ENCODE measurements at regions not wholly inside any gene's neighbourhood (a gene's known extent, or its start where the extent isn't known, plus 50 kb on each side); places are given as distances from the start of the nearest gene placed in this dataset.

DNA sequence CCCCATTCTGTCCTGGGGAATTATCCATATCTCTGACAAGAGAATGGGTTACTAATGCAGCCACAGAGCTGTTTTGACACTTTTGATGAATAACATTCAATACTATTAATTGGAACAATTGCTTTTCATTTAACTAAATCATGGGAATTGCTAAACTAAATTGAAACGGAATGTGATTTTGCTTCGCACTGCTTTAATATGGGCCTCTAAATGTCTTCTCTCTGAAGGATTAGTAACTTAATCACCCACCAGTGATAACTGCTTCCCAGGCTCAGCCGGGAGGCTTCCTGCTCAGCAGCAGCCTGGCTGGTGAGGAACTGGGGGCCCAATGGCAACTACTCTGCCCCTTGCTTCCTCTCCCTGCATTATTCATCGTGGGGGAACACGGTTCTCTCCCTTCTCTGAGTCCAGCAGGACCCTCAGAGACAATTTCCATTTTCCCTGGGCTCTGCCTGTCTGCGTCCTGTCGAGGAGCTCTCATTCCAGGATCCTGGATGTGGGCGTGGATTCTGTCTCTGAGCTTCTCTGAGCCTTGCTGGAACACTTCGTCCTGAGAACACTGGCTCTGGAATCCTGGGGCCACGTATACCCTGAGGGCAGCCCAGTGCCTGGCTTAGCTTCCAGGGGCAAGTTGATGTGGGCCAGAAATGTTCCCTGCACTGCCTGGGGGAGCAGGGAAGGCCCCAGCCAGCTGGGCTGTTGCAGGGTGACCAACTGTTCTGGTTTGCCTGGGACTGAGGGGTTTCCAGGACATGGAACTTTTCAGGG, 308.9 kb downstream of the DHX35 start:
- no peak for DNase-seq

- no peak for DNase-seq
Measured at GRCh38 chr20:39269493-39270217, 307.5 kb downstream of the DHX35 start.

- DNase-seq = no peak
Measured at GRCh38 chr20:39268981-39269461, 306.9 kb downstream of the DHX35 start.

DNA sequence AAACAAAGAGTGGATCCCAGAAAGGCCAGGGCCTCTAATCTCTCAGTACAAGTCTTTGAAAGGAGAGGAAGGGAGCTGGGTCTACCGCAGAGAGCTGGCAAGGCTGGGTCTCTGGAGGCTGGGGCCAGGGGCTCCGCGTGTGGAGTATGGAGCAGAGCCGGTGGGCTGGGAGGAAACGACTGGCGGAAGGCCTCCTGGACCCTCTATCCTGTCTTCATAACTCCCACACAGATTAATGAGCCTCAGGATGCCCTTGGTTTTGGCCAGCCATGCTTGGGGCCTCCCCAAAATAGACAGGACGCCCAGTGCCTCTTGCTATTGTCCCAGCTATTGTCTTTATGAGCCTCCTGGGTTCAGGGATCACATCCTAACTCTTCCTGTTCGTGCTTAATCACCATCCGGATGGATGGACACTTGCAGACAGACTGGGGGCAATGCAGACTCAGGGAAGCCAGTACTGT, 306.4 kb downstream of the DHX35 start:
- DNase-seq = no peak

GRCh38 chr20:39266989-39267388, 304.8 kb downstream of the DHX35 start:
- DNase-seq = no peak

DNA sequence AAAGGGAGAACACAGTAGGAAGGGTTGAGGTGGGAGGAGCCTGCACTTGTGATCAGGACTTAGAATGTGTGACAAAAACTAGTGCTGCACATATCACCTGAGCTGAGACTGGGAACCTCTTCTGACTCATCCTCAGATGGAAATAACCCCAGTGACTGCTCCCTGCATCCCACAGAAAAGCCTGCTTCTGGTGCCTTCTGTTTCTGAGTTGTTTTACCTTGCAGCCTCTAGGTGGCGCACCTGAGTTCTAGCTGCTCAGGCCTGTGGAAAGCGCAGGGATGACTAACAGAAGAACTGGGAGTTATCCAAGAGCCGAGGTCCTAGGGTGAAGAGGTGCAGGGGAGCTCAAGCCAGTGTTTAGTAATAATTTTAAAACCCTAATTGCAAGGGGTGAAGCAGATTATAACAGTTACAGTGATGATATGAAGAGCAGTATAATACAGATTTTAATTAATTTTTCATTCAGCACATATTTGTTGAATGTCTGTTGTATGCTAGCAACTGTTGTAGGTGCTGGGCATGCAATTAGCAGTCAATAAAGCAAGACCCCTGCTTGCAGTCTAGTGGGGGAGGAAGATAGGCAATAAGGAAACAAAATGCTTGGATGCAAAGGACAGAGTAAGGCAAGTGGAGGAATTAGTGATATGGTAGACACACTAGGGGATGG, 302.5 kb downstream of the DHX35 start:
- no peak for DNase-seq

DNA sequence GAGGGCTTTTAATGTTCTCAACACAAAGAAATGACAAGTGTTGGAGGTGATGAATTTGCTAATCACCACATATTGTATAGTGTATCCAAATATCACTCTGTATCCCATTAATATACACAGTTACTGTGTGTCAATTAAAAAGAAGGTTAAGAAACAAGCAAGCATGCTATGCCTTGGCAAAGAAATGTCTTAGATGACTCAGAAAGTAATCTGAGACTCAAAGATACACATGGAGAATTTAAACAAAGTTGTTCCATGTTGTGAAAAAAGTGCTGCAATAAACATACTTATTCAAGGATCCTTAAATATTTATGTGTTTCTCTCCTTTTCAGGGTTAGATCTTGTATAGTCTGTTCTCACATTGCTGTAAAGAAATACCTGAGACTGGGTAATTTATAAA, 300.9 kb downstream of the DHX35 start:
- no peak for DNase-seq

GRCh38 chr20:39259808-39260207, 297.7 kb downstream of the DHX35 start:
- DNase-seq = no peak

- no peak for DNase-seq
Measured at GRCh38 chr20:39259010-39259803, 297.1 kb downstream of the DHX35 start.

GRCh38 chr20:39258253-39258652, 296.1 kb downstream of the DHX35 start:
- DNase-seq = no peak

- DNase-seq = no peak
Measured at GRCh38 chr20:39253051-39253755, 291.1 kb downstream of the DHX35 start.

DNA sequence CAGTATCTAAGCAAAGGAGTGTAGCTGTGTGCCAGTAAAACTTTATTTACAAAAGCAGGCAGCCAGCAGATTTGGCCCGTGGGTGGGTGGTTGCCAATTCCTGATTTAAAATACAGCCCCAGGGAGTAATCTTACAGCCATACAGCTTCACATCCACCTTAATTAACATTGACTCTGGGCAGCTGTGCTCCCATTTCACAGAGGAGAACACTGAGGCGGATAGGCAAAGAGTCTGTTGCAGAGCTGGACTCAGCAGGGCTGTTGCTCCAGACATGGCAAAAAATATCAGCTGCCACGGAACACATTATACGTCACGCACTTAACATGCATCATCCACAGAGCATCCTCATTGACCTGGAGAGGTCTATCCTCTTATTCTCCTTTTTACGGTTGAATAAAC, 289.9 kb downstream of the DHX35 start:
- no peak for DNase-seq

- DNase-seq = no peak
Measured at GRCh38 chr20:39249798-39250197, 287.7 kb downstream of the DHX35 start.

GRCh38 chr20:39248862-39249485, 286.8 kb downstream of the DHX35 start:
- DNase-seq = no peak

DNA sequence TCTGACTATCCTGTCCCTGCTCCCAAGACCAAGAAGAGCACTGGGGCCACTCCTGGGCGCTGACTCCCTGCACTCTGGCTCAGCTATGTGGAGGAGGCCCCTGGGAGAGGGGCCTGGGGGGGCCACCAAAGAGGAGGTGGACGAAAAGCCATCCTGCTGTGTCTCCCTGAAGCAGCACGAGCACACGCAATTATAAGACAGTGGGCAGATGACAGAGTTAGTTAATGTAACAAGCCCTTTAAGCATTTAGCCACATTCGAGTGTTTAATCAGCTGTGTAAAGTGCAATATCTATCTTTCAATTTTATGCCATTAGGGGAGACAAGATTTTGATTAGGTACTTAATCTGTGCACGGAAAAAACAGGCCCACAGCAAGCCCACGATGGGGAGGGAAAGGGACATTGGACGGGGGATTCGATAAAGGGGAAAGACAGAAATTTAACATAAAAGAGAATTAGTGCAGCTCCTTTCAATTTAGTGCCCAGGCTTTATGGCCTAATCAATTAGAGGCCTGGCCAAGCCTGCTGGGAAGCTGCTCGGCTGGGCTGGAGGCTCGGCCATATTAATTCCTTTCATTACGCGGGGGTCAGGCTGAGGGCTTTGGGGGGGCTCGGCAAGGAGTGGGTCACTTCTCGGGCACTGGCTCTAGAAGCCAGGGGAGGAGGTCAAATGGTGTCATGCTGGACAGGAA, 286.2 kb downstream of the DHX35 start:
- no peak for DNase-seq

- DNase-seq = no peak
Measured at GRCh38 chr20:39246436-39246835, 284.3 kb downstream of the DHX35 start.

- DNase-seq = peak; percentile 7
Measured at GRCh38 chr20:39245685-39246311, 283.7 kb downstream of the DHX35 start.

- no peak for DNase-seq
Measured at GRCh38 chr20:39243962-39244361, 281.8 kb downstream of the DHX35 start.

DNA sequence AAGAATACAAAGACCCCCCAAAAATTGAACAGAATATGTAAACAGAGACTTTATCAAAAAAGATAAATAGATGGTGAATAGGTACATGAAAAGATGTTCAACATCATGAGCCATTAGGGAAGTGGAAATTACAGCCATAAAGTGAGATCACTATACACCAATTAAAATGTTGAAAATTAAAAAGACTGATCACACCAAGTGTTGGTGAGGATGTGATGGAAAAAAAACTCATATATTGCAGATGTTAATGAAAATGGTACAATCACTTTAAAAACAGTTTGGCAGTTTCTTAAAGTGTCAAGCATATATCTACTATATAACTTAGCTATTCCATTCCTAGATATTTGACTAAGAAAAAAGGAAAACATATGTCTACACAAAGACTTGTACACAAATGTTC, 280.5 kb downstream of the DHX35 start:
- DNase-seq = no peak

- DNase-seq = no peak
Measured at GRCh38 chr20:39234520-39235095, 272.5 kb downstream of the DHX35 start.
